Kidney (tissue), 13 donors: ENCODE measurements at regions not wholly inside any gene's neighbourhood (a gene's known extent, or its start where the extent isn't known, plus 50 kb on each side); places are given as distances from the start of the nearest gene placed in this dataset.
A peak's percentile ranks its signal among the peaks of the same experiment; 100 is the strongest.

Experiments
- DNase-seq, 5 donors: peaks; one replicate each; pipeline ENCODE4 v3.0.0-alpha.2; 2013 to 2020
- FAIRE-seq: peaks from 2 replicates; lab custom pipeline; 2012; peaks lifted over from hg19 to GRCh38; lab: Jason Lieb, UNC
- H3K27ac ChIP-seq, 2 donors: one replicate each; pipeline ENCODE4 v1.7.0; 2013; ENCODE audit warnings: low read depth in 2 of 2, low read length in 2 of 2, inconsistent platforms in 1 of 2
- H3K27me3 ChIP-seq: one replicate; pipeline ENCODE4 v1.7.1; 2013; ENCODE audit warnings: low read length, inconsistent platforms; ENCODE audit not compliant: control insufficient read depth, insufficient read depth
- H3K36me3 ChIP-seq, 3 donors: one replicate each; pipeline versions ENCODE4 v1.7.0 to v1.7.1; 2013; ENCODE audit warnings: low read length in 3 of 3, control low read depth in 1 of 3, inconsistent platforms in 1 of 3; ENCODE audit not compliant: insufficient read depth in 3 of 3, control insufficient read depth in 2 of 3
- H3K4me1 ChIP-seq, 3 donors: one replicate each; pipeline versions ENCODE4 v1.7.0 to v1.7.1; 2013; ENCODE audit warnings: low read length in 3 of 3, inconsistent platforms in 1 of 3, low read depth in 1 of 3; ENCODE audit not compliant: control insufficient read depth in 2 of 3, insufficient read depth in 2 of 3
- H3K4me3 ChIP-seq, 3 donors: one replicate each; pipeline versions ENCODE4 v1.7.0 to v1.8.1; 2013; ENCODE audit warnings: low read length in 3 of 3, control low read depth in 1 of 3, inconsistent platforms in 1 of 3
- H3K9ac ChIP-seq, 3 donors: one replicate each; pipeline versions ENCODE4 v1.7.0 to v1.7.1; 2013; ENCODE audit warnings: low read length in 3 of 3, control low read depth in 1 of 3, inconsistent platforms in 1 of 3
- H3K9me3 ChIP-seq, 3 donors: one replicate each; pipeline versions ENCODE4 v1.7.0 to v1.7.1; 2013; ENCODE audit warnings: low read length in 3 of 3, control low read depth in 1 of 3, inconsistent platforms in 1 of 3; ENCODE audit not compliant: control insufficient read depth in 2 of 3, insufficient read depth in 1 of 3
- CTCF ChIP-seq: IDR thresholded peaks from 3 replicates; pipeline ENCODE4 v1.5.1; 2012; ENCODE audit warnings: mild to moderate bottlenecking, moderate library complexity, borderline replicate concordance; ENCODE audit not compliant: insufficient read depth; ENCODE audit errors: extremely low read depth
- intact Hi-C: fragments of 100-400 bp; cut with DNase I; formaldehyde crosslinking; loops from one replicate; pipeline ENCODE4 v1.11.1; 2022
- donor health status: control.
- donor health status: control.
- donor health status: control.
- donor health status: control.
- donor health status: control.
- donor health status: DM: yes; HTN: yes; CAD: no.
- donor health status: Normal renal cell carcinoma (clear cell type).

- Histone ChIP-seq H3K4me1 (no peaks in the 10 kb centered on the region), H3K9ac (no peak overlapping the region), H3K27ac (no peak overlapping the region), H3K36me3 (no peaks in the 10 kb centered on the region), H3K9me3 (no peaks in the 10 kb centered on the region), H3K4me3 (no peak overlapping the region), H3K27me3 (no peaks in the 10 kb centered on the region)
- intact Hi-C loops, result no loop called here
- DNase-seq (peak in 1 of 5 donors; percentile 8), FAIRE-seq (no peak)
- TF ChIP-seq CTCF, result no peak
These were observed 1032.4 kb downstream of the TBC1D22A start for GRCh38 chr22:47794851-47795250.

GRCh38 chr22:47793304-47794101 lies 1031.1 kb downstream of the TBC1D22A start:
- TF ChIP-seq CTCF, result no peak
- Histone ChIP-seq H3K27me3 (no peaks in the 10 kb centered on the region), H3K4me1 (no peaks in the 10 kb centered on the region), H3K9me3 (no peaks in the 10 kb centered on the region), H3K9ac (no peak overlapping the region), H3K27ac (no peak overlapping the region), H3K4me3 (no peak overlapping the region), H3K36me3 (no peaks in the 10 kb centered on the region)
- intact Hi-C loops, result no loop called here
- DNase-seq (peak in 2 of 5 donors; percentile 8 to 10), FAIRE-seq (no peak)

- Histone ChIP-seq H3K9ac (no peak overlapping the region), H3K27me3 (no peaks in the 10 kb centered on the region), H3K9me3 (peaks cover 0 to 2% (median 2%) of the 10 kb centered on the region in 3 donors), H3K4me1 (no peaks in the 10 kb centered on the region), H3K27ac (no peak overlapping the region), H3K36me3 (no peaks in the 10 kb centered on the region), H3K4me3 (no peak overlapping the region)
- TF ChIP-seq CTCF, result no peak
- FAIRE-seq (no peak), DNase-seq (no peak)
- intact Hi-C loops, result no loop called here
These were observed 1026.7 kb downstream of the TBC1D22A start for GRCh38 chr22:47789171-47789570.
